Trophoblast cell (in vitro differentiated cells and primary cell): ENCODE measurements at regions not wholly inside any gene's neighbourhood (a gene's known extent, or its start where the extent isn't known, plus 50 kb on each side); places are given as distances from the start of the nearest gene placed in this dataset.

ENCODE experiments used
- DNase-seq, 2 donors: peaks; one replicate each; pipeline ENCODE4 v3.0.0-alpha.2; 2016
- H2AFZ ChIP-seq: 2 replicates; pipeline ENCODE4 v1.6.1; 2013; ENCODE audit warnings: low read length, moderate library complexity, mild to moderate bottlenecking; ENCODE audit not compliant: insufficient read depth, poor library complexity
- H2AK5ac ChIP-seq: 2 replicates; pipeline ENCODE4 v1.6.1; 2013; ENCODE audit warnings: mild to moderate bottlenecking, low read length
- H2BK120ac ChIP-seq: 2 replicates; pipeline ENCODE4 v1.6.1; 2013; ENCODE audit warnings: low read length, mild to moderate bottlenecking, moderate library complexity; ENCODE audit not compliant: insufficient read depth, poor library complexity
- H2BK12ac ChIP-seq: 2 replicates; pipeline ENCODE4 v1.6.1; 2013; ENCODE audit warnings: mild to moderate bottlenecking, low read length, moderate library complexity
- H2BK5ac ChIP-seq: 2 replicates; pipeline ENCODE4 v1.6.1; 2013; ENCODE audit warnings: low read length, low read depth, moderate library complexity, mild to moderate bottlenecking; ENCODE audit not compliant: poor library complexity
- H3K14ac ChIP-seq: 2 replicates; pipeline ENCODE4 v1.6.1; 2013; ENCODE audit warnings: mild to moderate bottlenecking, low read length
- H3K18ac ChIP-seq: 2 replicates; pipeline ENCODE4 v1.6.1; 2013; ENCODE audit warnings: mild to moderate bottlenecking, low read length
- H3K23ac ChIP-seq: 2 replicates; pipeline ENCODE4 v1.6.1; 2013; ENCODE audit warnings: low read length
- H3K27ac ChIP-seq: 2 replicates; pipeline ENCODE4 v1.5.1; 2013; ENCODE audit warnings: low read depth, mild to moderate bottlenecking, inconsistent platforms, low read length, moderate library complexity
- H3K27me3 ChIP-seq: 2 replicates; pipeline ENCODE4 v1.6.1; 2013; ENCODE audit warnings: inconsistent platforms, mild to moderate bottlenecking, low read length, moderate library complexity; ENCODE audit not compliant: insufficient read depth
- H3K36me3 ChIP-seq, 2 experiments: 1 replicate in 1 of 2; 2 replicates in 1 of 2; pipeline ENCODE4 v1.6.1; 2013; ENCODE audit warnings: low read length in 2 of 2, mild to moderate bottlenecking in 2 of 2, moderate library complexity in 1 of 2; ENCODE audit not compliant: insufficient read depth in 2 of 2, control insufficient read depth in 1 of 2
- H3K4ac ChIP-seq: 2 replicates; pipeline ENCODE4 v1.6.1; 2013; ENCODE audit warnings: low read depth, mild to moderate bottlenecking, low read length, moderate library complexity
- H3K4me1 ChIP-seq, 2 experiments: 1 replicate in 1 of 2; 2 replicates in 1 of 2; pipeline ENCODE4 v1.6.1; 2013; ENCODE audit warnings: low read length in 2 of 2, mild to moderate bottlenecking in 2 of 2, moderate library complexity in 1 of 2; ENCODE audit not compliant: insufficient read depth in 2 of 2, control insufficient read depth in 1 of 2
- H3K4me2 ChIP-seq: 2 replicates; pipeline ENCODE4 v1.6.1; 2013; ENCODE audit warnings: inconsistent platforms, mild to moderate bottlenecking, low read length, moderate library complexity
- H3K4me3 ChIP-seq: 2 replicates; pipeline ENCODE4 v1.5.1; 2013; ENCODE audit warnings: mild to moderate bottlenecking, low read depth, low read length, inconsistent platforms
- H3K79me1 ChIP-seq: one replicate; pipeline ENCODE4 v1.6.1; 2013; ENCODE audit warnings: low read length
- H3K79me2 ChIP-seq: 2 replicates; pipeline ENCODE4 v1.6.1; 2013; ENCODE audit warnings: low read length, mild to moderate bottlenecking; ENCODE audit not compliant: control insufficient read depth, insufficient read depth, poor library complexity
- H3K9ac ChIP-seq: 2 replicates; pipeline ENCODE4 v1.6.1; 2013; ENCODE audit warnings: mild to moderate bottlenecking, low read length
- H3K9me3 ChIP-seq: 2 replicates; pipeline ENCODE4 v1.6.1; 2013; ENCODE audit warnings: low read depth, mild to moderate bottlenecking, control low read depth, inconsistent platforms, low read length; ENCODE audit not compliant: insufficient read depth
- H4K12ac ChIP-seq: 2 replicates; pipeline ENCODE4 v1.6.1; 2013; ENCODE audit warnings: low read depth, mild to moderate bottlenecking, low read length, moderate library complexity
- H4K8ac ChIP-seq: 2 replicates; pipeline ENCODE4 v1.6.1; 2013; ENCODE audit warnings: low read depth, mild to moderate bottlenecking, low read length, moderate library complexity
- H4K91ac ChIP-seq: one replicate; pipeline ENCODE4 v1.6.1; 2013; ENCODE audit warnings: low read depth, mild to moderate bottlenecking, low read length, moderate library complexity
- WGBS: extraction: QIAGEN DNeasy Blood & Tissue Kit; methylation state at CpG from one replicate; pipeline ENCODE4 v1.1.7; 2013; ENCODE audit warnings: missing lambda C conversion rate; ENCODE audit not compliant: insufficient read length, insufficient coverage; ENCODE audit errors: extremely low coverage; 5-methylcytosine and 5-hydroxymethylcytosine counted together

DNA sequence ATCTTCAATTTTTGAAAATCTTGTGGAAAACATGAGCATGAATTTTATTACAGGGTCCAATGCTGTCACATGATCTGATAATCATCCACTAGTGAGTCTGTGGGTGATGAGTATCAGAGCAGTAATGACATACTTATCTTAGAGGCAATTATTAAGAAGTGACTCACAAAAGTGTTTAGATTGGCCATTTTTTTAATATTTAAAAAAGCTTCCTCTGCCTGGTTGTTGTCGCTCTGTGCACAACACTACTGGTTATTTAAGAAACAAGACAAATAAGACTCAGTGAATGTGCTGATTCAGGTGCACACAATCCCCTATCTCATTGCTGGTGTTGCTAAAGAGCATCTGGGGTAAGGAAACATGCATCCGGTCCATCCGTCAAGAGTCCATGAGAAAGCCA, 665.8 kb upstream of the ZEB2 start:
- H2AFZ ChIP-seq, result no peak overlapping the region
- no peak overlapping the region for H4K8ac ChIP-seq

GRCh38 chr2:145184741-145185651, 665.1 kb upstream of the ZEB2 start:
- no peak overlapping the region for H3K4me3 ChIP-seq
- H3K79me1 ChIP-seq, result no peaks in the 10 kb centered on the region
- H3K27me3 ChIP-seq, result no peaks in the 10 kb centered on the region
- H3K9me3 ChIP-seq, result no peaks in the 10 kb centered on the region
- no CpG with 5 or more reads among the region's 5 CpGs for WGBS
- no peak overlapping the region for H3K14ac ChIP-seq
- no peak overlapping the region for H3K18ac ChIP-seq
- no peaks in the 10 kb centered on the region for H3K4me1 ChIP-seq
- H2AK5ac ChIP-seq, result no peak overlapping the region
- no peak overlapping the region for H2BK5ac ChIP-seq
- no peak overlapping the region for H3K4ac ChIP-seq
- H4K91ac ChIP-seq, result no peak overlapping the region
- no peak overlapping the region for H3K9ac ChIP-seq
- no peak overlapping the region for H3K27ac ChIP-seq
- no peaks in the 10 kb centered on the region for H3K79me2 ChIP-seq
- H3K4me2 ChIP-seq, result no peak overlapping the region
- no peak overlapping the region for H4K8ac ChIP-seq
- no peaks in the 10 kb centered on the region for H3K36me3 ChIP-seq
- no peak overlapping the region for H2BK12ac ChIP-seq
- H4K12ac ChIP-seq, result no peak overlapping the region
- no peak for DNase-seq
- no peak overlapping the region for H3K23ac ChIP-seq
- no peak overlapping the region for H2AFZ ChIP-seq
- no peak overlapping the region for H2BK120ac ChIP-seq

More for the DNA sequence above, 665.8 kb upstream of the ZEB2 start:
- Histone ChIP-seq H3K18ac (no peak overlapping the region), H3K27me3 (no peaks in the 10 kb centered on the region), H2BK5ac (no peak overlapping the region), H3K4me2 (no peak overlapping the region), H3K9ac (no peak overlapping the region), H3K14ac (no peak overlapping the region), H4K91ac (no peak overlapping the region), H3K36me3 (no peaks in the 10 kb centered on the region), H2AK5ac (no peak overlapping the region), H2BK120ac (no peak overlapping the region), H3K4me1 (no peaks in the 10 kb centered on the region), H4K12ac (no peak overlapping the region), H3K79me2 (no peaks in the 10 kb centered on the region), H3K4ac (no peak overlapping the region), H3K9me3 (no peaks in the 10 kb centered on the region), H3K79me1 (no peaks in the 10 kb centered on the region), H3K4me3 (no peak overlapping the region), H3K27ac (no peak overlapping the region), H2BK12ac (no peak overlapping the region), H3K23ac (no peak overlapping the region)
- no CpG with 5 or more reads among the region's 3 CpGs for WGBS
- no peak for DNase-seq

DNA sequence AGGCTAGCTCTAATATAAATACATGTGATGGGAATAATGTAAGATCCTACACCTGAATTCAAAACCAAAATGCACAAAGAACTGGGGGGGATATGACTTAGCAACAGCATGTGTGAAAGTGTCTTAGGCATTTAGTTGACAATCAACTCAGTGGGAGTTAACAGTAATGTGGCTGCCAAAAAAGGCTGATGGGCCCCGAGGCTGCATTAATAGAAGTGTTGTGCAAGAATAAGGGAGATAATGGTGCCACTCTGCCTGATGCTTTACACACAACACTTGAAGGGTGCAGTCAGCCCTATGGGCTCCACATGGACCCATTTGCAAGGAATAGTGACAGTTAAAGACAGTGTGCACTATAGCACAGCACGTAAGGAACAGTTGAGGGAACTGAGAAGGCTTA, 649.4 kb upstream of the ZEB2 start:
- Histone ChIP-seq H3K9me3 (no peaks in the 10 kb centered on the region), H3K36me3 (no peaks in the 10 kb centered on the region), H3K23ac (no peak overlapping the region), H4K8ac (no peak overlapping the region), H2AK5ac (no peak overlapping the region), H2BK5ac (no peak overlapping the region), H3K4me3 (no peak overlapping the region), H4K91ac (no peak overlapping the region), H3K14ac (no peak overlapping the region), H3K4ac (no peak overlapping the region), H3K27me3 (no peaks in the 10 kb centered on the region), H2AFZ (no peak overlapping the region), H3K4me2 (no peak overlapping the region), H3K27ac (no peak overlapping the region), H4K12ac (no peak overlapping the region), H3K9ac (no peak overlapping the region), H2BK120ac (no peak overlapping the region), H3K4me1 (no peaks in the 10 kb centered on the region), H3K79me2 (no peaks in the 10 kb centered on the region), H3K79me1 (no peaks in the 10 kb centered on the region), H2BK12ac (no peak overlapping the region), H3K18ac (no peak overlapping the region)
- no CpG with 5 or more reads among the region's 2 CpGs for WGBS
- DNase-seq, result no peak

GRCh38 chr2:145168091-145168490, 648.2 kb upstream of the ZEB2 start:
- Histone ChIP-seq H2BK120ac (no peak overlapping the region), H3K79me1 (no peaks in the 10 kb centered on the region), H4K91ac (no peak overlapping the region), H3K18ac (no peak overlapping the region), H3K4me2 (no peak overlapping the region), H3K4ac (no peak overlapping the region), H3K23ac (no peak overlapping the region), H3K27me3 (no peaks in the 10 kb centered on the region), H4K12ac (no peak overlapping the region), H3K79me2 (no peaks in the 10 kb centered on the region), H3K9ac (no peak overlapping the region), H2AFZ (no peak overlapping the region), H3K14ac (no peak overlapping the region), H4K8ac (no peak overlapping the region), H2AK5ac (no peak overlapping the region), H3K9me3 (no peaks in the 10 kb centered on the region), H2BK5ac (no peak overlapping the region), H3K36me3 (no peaks in the 10 kb centered on the region), H3K27ac (no peak overlapping the region), H3K4me1 (no peaks in the 10 kb centered on the region), H3K4me3 (no peak overlapping the region), H2BK12ac (no peak overlapping the region)
- DNase-seq, result no peak
- no CpG with 5 or more reads among the region's 5 CpGs for WGBS
